Smooth muscle cell (in vitro differentiated cells): ENCODE measurements at regions not wholly inside any gene's neighbourhood (a gene's known extent, or its start where the extent isn't known, plus 50 kb on each side); places are given as distances from the start of the nearest gene placed in this dataset.

ENCODE experiments used
- DNase-seq: peaks from one replicate; lab custom pipeline; 2025; ENCODE audit not compliant: unreplicated experiment; lab: John Stamatoyannopoulos, UW
- H2AFZ ChIP-seq: fragments of 200-600 bp; sonication (generic); 2 replicates; pipeline ENCODE4 v1.6.0; 2016; ENCODE audit warnings: antibody characterized with exemption, low read depth, mild to moderate bottlenecking
- H3F3A ChIP-seq: fragments of 200-600 bp; sonication (generic); 2 replicates; pipeline ENCODE4 v1.6.0; 2017; ENCODE audit warnings: antibody characterized with exemption, low read depth
- H3K27ac ChIP-seq: fragments of 200-600 bp; sonication (generic); 2 replicates; pipeline ENCODE4 v1.5.1; 2016; ENCODE audit warnings: low read depth, mild to moderate bottlenecking
- H3K27me3 ChIP-seq: fragments of 200-600 bp; sonication (generic); 2 replicates; pipeline ENCODE4 v1.6.1; 2016; ENCODE audit warnings: low read depth, mild to moderate bottlenecking
- H3K36me3 ChIP-seq: fragments of 200-600 bp; sonication (generic); 2 replicates; pipeline ENCODE4 v1.5.1; 2016; ENCODE audit warnings: low read depth
- H3K4me1 ChIP-seq: fragments of 200-600 bp; sonication (generic); 2 replicates; pipeline ENCODE4 v1.5.1; 2016; ENCODE audit warnings: low read depth
- H3K4me2 ChIP-seq: fragments of 200-600 bp; sonication (generic); 2 replicates; pipeline ENCODE4 v1.6.0; 2016; ENCODE audit warnings: mild to moderate bottlenecking
- H3K4me3 ChIP-seq: fragments of 200-600 bp; sonication (generic); 2 replicates; pipeline ENCODE4 v1.5.1; 2016; ENCODE audit warnings: mild to moderate bottlenecking
- H3K79me2 ChIP-seq: fragments of 200-600 bp; sonication (generic); 2 replicates; pipeline ENCODE4 v1.6.0; 2016; ENCODE audit warnings: low read depth, mild to moderate bottlenecking
- H3K9ac ChIP-seq: fragments of 200-600 bp; sonication (generic); 2 replicates; pipeline ENCODE4 v1.6.0; 2016; ENCODE audit warnings: low read depth
- H3K9me3 ChIP-seq: fragments of 200-600 bp; sonication (generic); replicated peaks from 2 replicates; pipeline ENCODE4 v1.5.1; 2016; ENCODE audit warnings: low read depth
- H4K20me1 ChIP-seq: fragments of 200-600 bp; sonication (generic); 2 replicates; pipeline ENCODE4 v1.6.0; 2016; ENCODE audit warnings: low read depth
- WGBS: methylation state at CpG from one replicate; pipeline ENCODE4 v1.1.7; 2016; ENCODE audit warnings: low lambda C conversion rate; 5-methylcytosine and 5-hydroxymethylcytosine counted together
- TF ChIP-seq, protein P1 (sequence below): fragments of 200-600 bp; sonication (generic); IDR thresholded peaks from 2 replicates; pipeline ENCODE4 v1.5.1; 2017; ENCODE audit warnings: borderline replicate concordance, mild to moderate bottlenecking, antibody characterized with exemption; ENCODE audit not compliant: insufficient read depth, poor library complexity, severe bottlenecking

DNA sequence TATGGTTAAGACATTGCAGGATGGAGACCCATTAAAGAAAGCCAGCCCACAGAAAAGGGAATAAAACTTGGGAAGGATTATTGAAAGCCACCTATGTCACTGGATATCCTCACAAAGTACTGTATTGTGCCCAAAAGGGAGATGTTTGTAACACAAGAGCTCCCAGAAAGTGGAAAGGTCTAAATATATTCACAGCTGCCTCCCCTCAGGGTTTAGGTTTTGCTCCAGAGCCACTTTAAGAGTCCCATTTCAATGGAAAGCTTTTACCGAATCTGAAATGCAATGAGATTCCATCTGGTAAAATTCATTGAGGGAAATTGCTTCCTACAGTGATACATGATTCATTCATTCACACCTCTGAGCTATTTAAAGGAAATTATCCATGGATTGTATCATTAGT is 176.4 kb downstream of the XPNPEP1 start:
- WGBS, result 86% methylated on average over 1 of the region's 1 CpG
- H3K4me1 ChIP-seq, result no peaks in the 10 kb centered on the region
- no peak overlapping the region for H3K9ac ChIP-seq
- DNase-seq, result no peak
- H3K27ac ChIP-seq, result no peak overlapping the region
- H3K4me3 ChIP-seq, result no peak overlapping the region
- no peaks in the 10 kb centered on the region for H3K79me2 ChIP-seq
- peaks cover 5% of the 10 kb centered on the region for H3K27me3 ChIP-seq
- H4K20me1 ChIP-seq, result no peaks in the 10 kb centered on the region
- H3K9me3 ChIP-seq, result no peaks in the 10 kb centered on the region
- no peak overlapping the region for H2AFZ ChIP-seq
- H3K4me2 ChIP-seq, result no peak overlapping the region
- TF ChIP-seq, protein P1, sequence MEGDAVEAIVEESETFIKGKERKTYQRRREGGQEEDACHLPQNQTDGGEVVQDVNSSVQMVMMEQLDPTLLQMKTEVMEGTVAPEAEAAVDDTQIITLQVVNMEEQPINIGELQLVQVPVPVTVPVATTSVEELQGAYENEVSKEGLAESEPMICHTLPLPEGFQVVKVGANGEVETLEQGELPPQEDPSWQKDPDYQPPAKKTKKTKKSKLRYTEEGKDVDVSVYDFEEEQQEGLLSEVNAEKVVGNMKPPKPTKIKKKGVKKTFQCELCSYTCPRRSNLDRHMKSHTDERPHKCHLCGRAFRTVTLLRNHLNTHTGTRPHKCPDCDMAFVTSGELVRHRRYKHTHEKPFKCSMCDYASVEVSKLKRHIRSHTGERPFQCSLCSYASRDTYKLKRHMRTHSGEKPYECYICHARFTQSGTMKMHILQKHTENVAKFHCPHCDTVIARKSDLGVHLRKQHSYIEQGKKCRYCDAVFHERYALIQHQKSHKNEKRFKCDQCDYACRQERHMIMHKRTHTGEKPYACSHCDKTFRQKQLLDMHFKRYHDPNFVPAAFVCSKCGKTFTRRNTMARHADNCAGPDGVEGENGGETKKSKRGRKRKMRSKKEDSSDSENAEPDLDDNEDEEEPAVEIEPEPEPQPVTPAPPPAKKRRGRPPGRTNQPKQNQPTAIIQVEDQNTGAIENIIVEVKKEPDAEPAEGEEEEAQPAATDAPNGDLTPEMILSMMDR, result no peak
- H3F3A ChIP-seq, result no peaks in the 10 kb centered on the region
- H3K36me3 ChIP-seq, result no peaks in the 10 kb centered on the region

DNA sequence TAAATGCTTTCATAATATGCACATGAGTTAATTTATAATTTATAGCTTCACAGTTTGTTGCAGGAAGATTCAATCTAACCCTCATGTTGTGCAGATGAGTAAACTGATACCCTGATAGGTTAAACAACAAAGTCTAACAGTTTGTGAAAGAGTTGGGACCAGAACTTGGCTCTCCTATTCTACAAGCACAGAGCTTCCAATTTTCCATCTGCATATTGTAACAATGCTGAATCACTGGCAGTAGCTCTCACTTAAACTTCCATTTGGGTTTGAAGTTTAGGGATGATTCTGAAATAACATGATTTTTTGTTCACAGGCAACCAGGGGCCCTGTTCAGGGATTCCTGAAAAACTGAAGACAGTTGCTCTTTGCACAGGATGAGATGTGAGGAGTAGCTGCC is 179.3 kb downstream of the XPNPEP1 start:
- Histone ChIP-seq H3K36me3 (no peaks in the 10 kb centered on the region), H4K20me1 (no peaks in the 10 kb centered on the region), H3K9me3 (no peaks in the 10 kb centered on the region), H3F3A (no peaks in the 10 kb centered on the region), H3K27ac (no peak overlapping the region), H3K4me1 (no peaks in the 10 kb centered on the region), H3K9ac (no peak overlapping the region), H3K27me3 (peaks cover 5% of the 10 kb centered on the region), H3K4me2 (no peak overlapping the region), H2AFZ (no peak overlapping the region), H3K79me2 (no peaks in the 10 kb centered on the region), H3K4me3 (no peak overlapping the region)
- DNase-seq, result no peak
- TF ChIP-seq, protein P1, result no peak

DNA sequence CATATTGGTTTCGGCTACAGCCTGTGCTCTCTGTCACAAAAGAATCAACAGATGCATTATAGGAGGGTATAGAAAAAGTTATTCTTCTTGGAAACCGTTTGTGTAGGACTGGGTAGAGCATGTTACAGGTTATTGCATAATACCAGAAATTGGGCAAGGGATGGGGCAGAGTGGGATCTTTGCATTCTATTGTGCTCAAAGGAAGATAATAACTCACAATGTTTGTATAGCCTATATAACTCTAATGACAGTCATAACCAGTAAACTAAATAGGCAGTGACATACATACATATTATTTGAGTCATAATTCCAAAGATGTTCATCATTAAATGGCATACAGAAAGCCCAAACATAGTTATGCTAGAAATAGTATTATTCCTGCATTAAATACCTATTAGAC is 179.7 kb downstream of the XPNPEP1 start:
- 86% methylated on average over 2 of the region's 2 CpGs for WGBS
- TF ChIP-seq, protein P1, result no peak

DNA sequence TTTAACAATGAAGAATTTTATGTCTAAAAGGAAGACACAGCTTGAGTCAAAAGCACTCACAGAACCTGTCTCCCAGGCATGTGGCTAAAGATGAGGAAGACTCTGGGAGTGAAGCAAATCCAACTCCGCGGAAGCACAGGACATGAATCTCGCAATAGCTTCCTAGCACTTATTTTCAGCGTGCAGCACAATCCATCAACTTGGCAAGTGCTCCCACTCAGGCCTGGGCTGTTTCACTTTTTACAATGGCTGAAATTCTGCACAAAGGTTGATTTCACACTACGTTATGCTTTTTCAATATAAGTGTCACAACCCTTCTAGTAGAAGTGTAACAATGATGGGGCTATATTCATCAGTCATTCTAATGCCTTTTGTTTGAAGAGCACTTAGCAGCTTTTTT is 180.2 kb downstream of the XPNPEP1 start:
- H4K20me1 ChIP-seq, result no peaks in the 10 kb centered on the region
- H3K4me3 ChIP-seq, result no peak overlapping the region
- H3K4me2 ChIP-seq, result no peak overlapping the region
- no peaks in the 10 kb centered on the region for H3K36me3 ChIP-seq
- no peaks in the 10 kb centered on the region for H3K4me1 ChIP-seq
- TF ChIP-seq, protein P1, result no peak
- no peak overlapping the region for H3K9ac ChIP-seq
- no peak overlapping the region for H2AFZ ChIP-seq
- no peaks in the 10 kb centered on the region for H3K79me2 ChIP-seq
- DNase-seq, result no peak
- H3K9me3 ChIP-seq, result no peaks in the 10 kb centered on the region
- 86% methylated on average over 5 of the region's 5 CpGs for WGBS
- H3K27ac ChIP-seq, result no peak overlapping the region
- H3K27me3 ChIP-seq, result peaks cover 5% of the 10 kb centered on the region
- H3F3A ChIP-seq, result no peaks in the 10 kb centered on the region

More for the DNA sequence above, 179.7 kb downstream of the XPNPEP1 start:
- H3K27ac ChIP-seq, result no peak overlapping the region
- no peaks in the 10 kb centered on the region for H4K20me1 ChIP-seq
- H3K79me2 ChIP-seq, result no peaks in the 10 kb centered on the region
- no peaks in the 10 kb centered on the region for H3K4me1 ChIP-seq
- no peak overlapping the region for H3K4me3 ChIP-seq
- no peak overlapping the region for H3K9ac ChIP-seq
- H3K9me3 ChIP-seq, result no peaks in the 10 kb centered on the region
- no peak overlapping the region for H3K4me2 ChIP-seq
- no peaks in the 10 kb centered on the region for H3K36me3 ChIP-seq
- peaks cover 5% of the 10 kb centered on the region for H3K27me3 ChIP-seq
- H2AFZ ChIP-seq, result no peak overlapping the region
- DNase-seq, result no peak
- no peaks in the 10 kb centered on the region for H3F3A ChIP-seq
